Suprapubic skin (tissue), 3 donors: ENCODE measurements at regions not wholly inside any gene's neighbourhood (a gene's known extent, or its start where the extent isn't known, plus 50 kb on each side); places are given as distances from the start of the nearest gene placed in this dataset.

ENCODE experiments used
- CTCF ChIP-seq, 2 donors: fragments of 200-600 bp in 1 of 2; fragments of 450-650 bp in 1 of 2; sonication (generic) in 1 of 2; IDR thresholded peaks; one replicate each; pipeline ENCODE4 v1.5.1; 2016 to 2019; ENCODE audit warnings: antibody characterized with exemption in 2 of 2, mild to moderate bottlenecking in 1 of 2, moderate library complexity in 1 of 2
- EP300 ChIP-seq: sonication (generic); formaldehyde crosslinking; IDR thresholded peaks from one replicate; pipeline ENCODE4 v1.6.1; 2017; ENCODE audit warnings: antibody characterized with exemption

GRCh38 chr3:188001093-188001492 is 152.9 kb upstream of the LPP start:
- TF ChIP-seq CTCF (IDR thresholded peaks at IDR 0.05) (no peak), EP300 (no peak)
